IPS DF 19.7 (cell line): ENCODE measurements at regions not wholly inside any gene's neighbourhood (a gene's known extent, or its start where the extent isn't known, plus 50 kb on each side); places are given as distances from the start of the nearest gene placed in this dataset.

Experiments used
- DNase-seq: peaks from one replicate; pipeline ENCODE4 v3.0.0-alpha.2; 2013; ENCODE audit warnings: low read depth, low spot score

- DNase-seq: no peak
Observed at GRCh38 chr6:156650896-156651390, 126.2 kb upstream of the ARID1B start.

DNA sequence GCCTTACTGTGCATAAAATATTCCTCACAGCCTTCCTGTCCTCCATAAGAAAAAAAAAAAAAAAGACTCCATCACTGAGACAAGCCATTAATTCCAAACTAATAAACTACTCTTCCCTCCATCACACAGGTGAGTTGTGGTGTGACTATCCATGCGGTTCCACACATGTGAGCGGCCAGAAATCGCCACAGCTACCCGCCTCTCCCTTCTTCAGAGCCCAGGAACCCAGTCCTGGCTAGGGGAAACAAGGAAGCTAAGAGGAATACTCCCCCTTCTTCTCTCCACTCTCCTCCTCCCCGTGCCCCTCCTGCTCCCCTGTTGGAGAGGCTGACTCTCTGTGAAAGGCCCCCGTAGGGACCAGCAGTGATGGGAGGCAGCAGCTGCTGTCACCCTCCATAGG is 128.6 kb upstream of the ARID1B start:
- DNase-seq: no peak

DNA sequence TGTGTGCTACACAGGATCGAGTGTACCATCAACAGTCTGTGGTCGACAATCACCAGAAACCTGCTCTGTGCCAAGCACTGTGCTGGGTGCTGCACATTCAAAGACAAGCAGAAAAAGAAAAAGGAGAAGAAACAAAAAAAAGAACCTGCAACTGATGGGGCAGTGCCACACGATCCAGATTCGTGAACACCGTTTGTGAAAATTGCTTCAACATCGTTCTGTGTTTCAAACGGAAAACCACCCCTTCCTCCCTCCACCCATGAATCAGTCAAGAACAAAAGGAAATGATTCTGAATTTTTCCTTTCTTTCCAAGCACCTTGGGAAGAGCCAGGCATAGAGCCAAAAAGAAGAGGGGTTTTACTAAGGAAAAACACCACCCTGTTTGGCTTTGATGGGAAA is 129.2 kb upstream of the ARID1B start:
- no peak for DNase-seq

DNA sequence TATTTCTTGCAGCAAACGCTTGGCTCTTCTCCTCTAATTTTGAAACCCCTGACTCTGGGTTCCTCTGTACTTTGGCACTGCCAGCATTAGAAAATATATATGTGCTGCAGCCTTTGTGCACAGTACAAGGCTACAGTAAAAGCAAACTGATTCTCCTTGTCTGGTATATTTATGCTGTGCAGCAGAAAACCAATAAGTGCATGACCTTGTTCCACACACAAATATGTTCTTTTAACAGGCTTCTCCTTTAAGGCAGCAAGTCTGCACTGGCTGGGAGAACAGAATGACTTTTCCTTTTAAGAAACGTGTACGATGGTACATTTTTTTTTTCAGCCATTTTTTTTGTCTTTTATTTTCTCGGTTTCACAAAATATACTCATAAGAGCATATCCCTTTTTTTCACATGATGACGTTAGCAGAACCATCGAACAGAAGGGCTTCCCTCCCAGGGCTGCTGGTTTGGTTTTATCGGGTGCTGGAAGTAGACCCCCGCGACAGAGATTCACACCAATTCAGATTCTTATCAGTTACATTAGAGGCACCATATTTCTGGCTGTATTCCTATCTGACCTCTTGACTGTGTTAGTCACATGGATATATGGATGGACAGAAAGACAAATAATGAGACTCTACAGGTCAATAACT is 129.9 kb upstream of the ARID1B start:
- DNase-seq: no peak

DNA sequence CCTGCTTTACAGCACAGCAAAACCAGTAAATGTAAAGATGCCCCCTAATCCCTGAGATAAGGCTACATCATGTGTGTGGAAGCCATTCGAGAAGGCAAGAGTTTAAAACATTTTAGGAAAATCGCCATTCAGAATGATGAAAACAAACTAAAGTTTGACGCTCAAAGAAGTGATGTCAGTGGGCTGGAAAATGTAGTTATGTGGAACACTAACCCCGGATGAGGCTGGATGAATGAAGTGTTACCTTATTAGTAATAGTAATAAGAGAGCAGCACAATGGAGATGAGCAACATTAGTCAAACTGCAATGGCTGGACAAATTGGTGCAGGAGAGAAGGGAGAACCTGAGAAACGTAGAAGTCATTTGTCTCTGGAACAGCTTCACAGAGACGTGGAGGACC is 130.7 kb upstream of the ARID1B start:
- no peak for DNase-seq

DNA sequence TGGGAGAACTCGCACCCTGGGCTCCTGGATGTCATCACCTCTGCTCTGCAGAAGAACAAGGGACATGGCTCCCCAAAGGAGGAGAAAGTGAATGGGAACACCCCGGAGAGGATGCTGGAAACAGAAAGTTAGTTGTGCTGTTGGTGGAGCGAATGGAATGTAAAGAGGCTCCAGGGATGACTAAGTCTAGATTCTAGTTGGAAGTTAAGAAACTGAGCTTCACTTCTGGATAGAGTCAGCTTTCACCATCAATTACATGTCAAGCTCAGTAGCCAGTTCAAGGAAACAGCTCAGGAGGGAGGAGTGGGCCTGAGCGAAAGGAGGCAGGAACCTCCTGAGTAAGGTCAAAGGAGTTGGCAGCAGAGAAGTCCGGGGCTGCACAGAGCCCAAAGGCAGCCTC is 132.1 kb upstream of the ARID1B start:
- DNase-seq: no peak

- no peak for DNase-seq
Observed at GRCh38 chr6:156639009-156639721, 138.0 kb upstream of the ARID1B start.

GRCh38 chr6:156638581-156638980 is 138.6 kb upstream of the ARID1B start:
- DNase-seq: no peak

DNA sequence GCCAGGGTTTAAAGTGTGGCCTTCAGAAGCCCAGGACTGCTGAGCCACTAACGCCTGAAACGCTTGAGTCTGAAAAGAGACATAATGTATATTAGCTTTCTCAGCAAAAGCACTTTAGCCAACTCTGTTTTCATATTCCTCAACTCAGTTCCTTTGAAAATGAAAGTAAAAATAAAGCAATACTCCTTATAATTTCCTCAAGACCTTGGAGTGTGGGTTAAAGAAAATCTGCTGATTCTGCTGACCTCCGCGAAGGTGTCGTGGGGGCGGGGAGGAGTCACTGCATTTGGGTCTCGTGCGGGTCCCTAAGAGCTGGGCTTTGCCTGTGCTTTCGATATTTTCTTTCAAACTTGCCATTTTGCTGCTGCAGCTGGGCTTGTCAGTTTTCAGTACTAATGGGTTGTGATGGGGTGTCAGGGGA is 142.2 kb upstream of the ARID1B start:
- no peak for DNase-seq

GRCh38 chr6:156634048-156634447 is 143.1 kb upstream of the ARID1B start:
- DNase-seq: no peak

DNA sequence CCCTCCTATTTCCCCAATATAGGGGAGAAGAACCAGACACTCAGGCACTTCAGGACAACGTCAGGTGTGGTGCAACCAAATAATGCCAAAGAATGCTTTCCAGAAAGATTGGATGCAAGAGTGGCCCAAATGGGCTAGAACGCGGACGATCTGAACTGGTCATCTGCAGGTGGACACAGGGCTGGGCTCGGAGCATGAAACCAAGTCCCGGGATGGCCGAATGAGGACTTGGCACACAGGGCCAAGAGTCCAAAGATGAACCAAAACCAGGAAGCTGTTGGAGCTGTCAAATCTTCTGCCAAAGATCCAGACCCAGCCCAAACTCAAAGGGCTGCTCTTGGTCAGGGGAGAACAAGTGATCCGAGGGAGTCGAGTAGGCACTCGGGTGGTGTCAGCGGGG is 143.9 kb upstream of the ARID1B start:
- no peak for DNase-seq

- no peak for DNase-seq
Observed at GRCh38 chr6:156630613-156631302, 146.4 kb upstream of the ARID1B start.

GRCh38 chr6:156628805-156629204 is 148.4 kb upstream of the ARID1B start:
- no peak for DNase-seq

GRCh38 chr6:156627524-156627923 is 149.7 kb upstream of the ARID1B start:
- DNase-seq: no peak

DNA sequence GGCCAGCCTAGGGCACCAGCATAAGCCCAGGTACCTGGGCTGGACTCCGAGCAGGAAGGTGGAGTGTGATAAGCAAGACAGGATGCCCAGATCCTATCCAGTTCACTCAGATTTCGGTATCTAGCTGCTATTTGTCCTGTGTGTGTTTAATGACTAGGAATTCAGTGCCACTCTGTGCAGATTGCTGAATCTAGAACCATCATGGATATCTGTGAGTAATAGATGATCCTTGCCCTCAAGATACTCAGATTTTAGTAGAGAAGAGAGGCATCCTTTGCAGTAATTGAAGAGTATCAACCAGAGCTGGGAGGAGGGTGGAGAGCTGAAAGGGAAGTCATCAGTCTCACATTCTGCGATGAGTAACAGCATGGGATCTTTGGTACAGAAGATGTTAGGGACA is 155.0 kb upstream of the ARID1B start:
- DNase-seq: no peak

DNA sequence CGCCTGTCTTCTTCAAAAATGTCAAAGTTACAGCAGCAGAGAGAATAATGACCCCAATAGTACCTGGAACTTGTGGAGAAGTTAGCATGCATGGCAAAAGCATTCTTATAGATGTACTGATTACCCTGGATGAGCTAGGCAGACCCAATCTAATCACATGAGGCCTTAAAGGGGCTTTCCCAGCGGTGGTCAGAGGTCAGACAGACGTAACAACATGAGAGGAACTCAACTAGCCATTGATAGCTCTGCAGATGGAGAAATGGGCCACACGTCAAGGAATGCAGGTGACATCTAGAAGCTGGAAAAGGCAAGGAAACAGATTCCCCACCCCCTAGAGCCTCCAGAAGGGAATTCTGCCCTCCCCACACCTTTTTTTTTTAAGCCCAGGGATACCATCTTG is 156.8 kb upstream of the ARID1B start:
- no peak for DNase-seq

- DNase-seq: peak; percentile 28
Observed at GRCh38 chr6:156618600-156619205, 158.5 kb upstream of the ARID1B start.

- no peak for DNase-seq
Observed at GRCh38 chr6:156617941-156618340, 159.2 kb upstream of the ARID1B start.

DNA sequence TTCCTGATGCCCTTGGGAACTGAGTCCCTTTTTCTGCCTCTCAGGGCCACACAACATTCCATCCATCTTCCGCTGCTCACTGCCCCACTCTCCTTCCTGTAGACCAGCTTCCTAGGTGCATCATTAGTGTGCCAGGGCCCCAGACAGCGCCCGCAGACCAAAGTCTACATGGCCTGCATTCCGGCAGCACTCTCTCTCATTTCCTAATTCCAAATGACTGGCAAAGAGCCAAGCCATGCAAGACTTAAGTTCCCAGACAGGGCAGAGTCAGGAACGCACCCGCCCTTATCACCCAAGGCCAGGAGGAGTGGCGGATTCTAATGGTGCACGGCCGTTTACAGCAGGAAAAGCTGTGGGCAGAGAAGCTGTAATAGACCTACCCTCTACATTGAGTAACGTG is 159.8 kb upstream of the ARID1B start:
- DNase-seq: no peak

DNA sequence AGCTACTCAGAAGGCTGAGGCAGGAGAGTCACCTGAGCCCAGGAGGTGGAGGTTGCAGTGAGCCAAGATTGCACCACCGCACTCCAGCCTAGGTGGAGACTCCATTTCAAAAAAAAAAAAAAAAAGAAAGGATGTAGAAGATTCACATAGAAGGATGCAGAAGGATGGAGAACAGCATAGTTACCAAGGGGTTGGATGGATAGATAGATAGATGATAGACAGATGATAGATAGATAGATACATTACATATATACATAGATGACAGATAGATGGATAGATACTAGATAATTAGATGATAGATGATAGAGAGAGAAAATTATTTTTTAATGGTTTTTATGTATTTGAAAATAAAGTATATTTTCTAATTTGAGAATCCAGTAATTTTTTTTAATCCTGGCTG is 160.7 kb upstream of the ARID1B start:
- DNase-seq: no peak

DNA sequence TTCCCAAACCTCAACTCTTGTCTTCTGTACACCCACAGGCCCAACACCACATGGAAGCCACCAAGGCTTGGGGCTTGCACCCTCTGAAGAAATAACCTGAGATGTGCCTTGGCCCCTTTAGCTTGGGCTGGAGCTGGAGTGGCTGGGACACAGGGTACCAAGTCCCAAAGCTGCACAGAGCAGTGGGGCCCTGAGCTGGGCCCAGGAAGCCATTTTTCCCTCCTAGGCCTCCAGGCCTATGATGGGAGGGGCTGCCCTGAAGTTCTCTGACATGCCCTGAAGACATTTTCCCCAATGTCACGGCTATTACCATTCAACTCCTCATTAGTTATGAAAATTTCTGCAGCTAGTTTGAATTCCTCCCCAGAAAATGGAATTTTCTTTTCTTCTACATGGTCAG is 163.2 kb upstream of the ARID1B start:
- DNase-seq: no peak

DNA sequence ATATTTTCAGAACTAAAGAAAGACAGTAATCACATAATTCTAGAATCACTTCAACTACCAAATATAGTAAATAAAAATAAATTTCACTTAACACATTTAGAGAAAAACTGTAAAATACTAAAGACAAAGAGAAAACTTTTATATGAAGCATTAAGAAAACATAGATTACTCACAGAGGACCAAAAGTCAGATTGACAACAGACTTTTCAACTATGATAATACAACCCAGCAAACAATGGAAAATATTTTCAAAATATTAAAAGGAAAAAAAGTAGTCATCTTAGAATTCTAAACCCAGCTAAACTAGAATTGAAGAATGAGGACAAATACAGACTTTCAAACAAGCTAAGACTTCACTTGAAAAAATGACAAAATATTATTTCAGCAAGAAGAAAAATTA is 164.8 kb upstream of the ARID1B start:
- DNase-seq: no peak

DNA sequence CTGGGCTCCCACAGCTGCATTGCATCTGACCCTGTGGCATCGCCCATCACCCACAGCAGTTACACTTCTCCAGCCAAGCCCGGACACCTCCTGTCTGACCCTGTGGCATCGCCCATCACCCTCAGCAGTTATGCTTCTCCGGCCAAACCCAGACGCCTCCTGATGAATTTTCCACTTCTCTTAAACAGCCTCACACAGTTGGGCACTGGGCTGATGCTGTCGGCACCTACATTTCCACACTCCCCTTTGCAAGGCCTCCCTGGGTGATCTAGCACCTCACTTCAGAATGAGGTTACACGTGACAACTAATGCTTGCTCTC is 175.2 kb upstream of the ARID1B start:
- no peak for DNase-seq
